Stimulated activated CD8-positive, alpha-beta memory T cell treated with anti-CD3 and anti-CD28 coated beads, Interleukin-4, amount 100 ng/mL, for 4 hours (primary cell): ENCODE measurements at regions not wholly inside any gene's neighbourhood (a gene's known extent, or its start where the extent isn't known, plus 50 kb on each side); places are given as distances from the start of the nearest gene placed in this dataset.

Experiments
- DNase-seq, 2 donors: peaks; one replicate each; pipeline ENCODE4 v3.0.0-alpha.2; 2020; ENCODE audit warnings: low read depth in 2 of 2, low spot score in 1 of 2

DNA sequence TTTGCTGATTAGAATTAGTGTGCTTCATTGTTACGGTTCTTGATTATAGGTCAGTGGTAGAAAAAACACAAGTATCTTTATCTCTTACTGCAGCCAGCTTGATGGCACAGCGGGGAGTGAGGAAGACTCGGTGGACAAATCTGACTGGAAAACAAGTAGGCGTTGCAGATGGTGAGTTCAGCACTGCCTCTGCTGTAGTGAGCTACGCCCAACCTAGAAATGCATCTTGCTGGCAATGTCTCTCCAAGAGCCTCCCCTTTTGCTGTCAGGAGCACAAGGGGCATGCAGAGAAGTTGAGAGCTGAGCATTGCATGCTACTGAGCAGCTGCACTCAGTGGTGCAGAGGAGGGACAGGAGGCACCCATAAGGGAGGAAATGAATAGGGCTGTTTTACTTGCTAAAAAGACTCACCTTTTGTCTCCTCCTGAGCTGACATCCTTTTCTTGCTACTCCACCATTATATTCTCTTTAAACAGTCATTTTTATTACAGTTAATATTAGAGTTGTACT, 977.3 kb upstream of the ACVR2A start:
- no peak for DNase-seq

- DNase-seq, result no peak
These were observed 990.9 kb upstream of the ACVR2A start for GRCh38 chr2:146853741-146854444.

DNA sequence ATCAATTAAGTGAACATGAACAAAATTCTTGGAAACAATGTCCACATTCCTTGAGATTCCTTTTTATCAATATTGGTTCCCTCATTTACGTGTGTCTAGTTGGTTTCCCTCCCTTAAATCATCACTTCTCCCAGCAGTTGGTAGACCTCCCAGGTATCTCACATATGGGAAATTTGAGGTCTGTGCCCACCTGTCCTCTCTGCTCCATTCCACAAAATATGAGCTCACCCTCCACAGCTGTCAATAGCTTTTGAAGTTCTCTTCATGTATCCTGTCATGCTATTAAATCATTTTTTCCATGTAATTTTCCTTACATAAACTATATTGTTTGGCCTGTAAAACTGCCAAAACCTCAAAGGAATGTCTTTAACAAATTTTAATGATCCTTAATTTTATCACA, 992.2 kb upstream of the ACVR2A start:
- DNase-seq, result no peak

DNA sequence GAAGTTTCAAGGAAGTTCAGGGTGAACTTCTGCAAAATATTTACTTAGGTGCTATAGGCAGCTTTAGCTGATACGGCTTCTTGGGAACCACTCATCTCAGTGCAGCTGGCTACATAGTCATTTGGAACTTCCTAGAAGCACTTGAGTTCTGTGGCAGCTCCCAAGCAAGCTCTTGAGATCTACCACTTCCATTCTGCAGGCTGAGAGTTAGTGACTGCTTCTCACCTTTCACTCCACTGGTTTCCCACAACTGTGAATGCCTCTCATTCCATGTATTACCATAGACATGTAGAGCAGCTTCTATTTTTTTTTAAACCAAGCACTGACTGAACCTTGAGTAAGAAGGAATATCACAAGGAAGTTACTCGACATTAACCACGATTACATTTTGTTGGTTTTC, 994.1 kb upstream of the ACVR2A start:
- DNase-seq, result no peak

DNA sequence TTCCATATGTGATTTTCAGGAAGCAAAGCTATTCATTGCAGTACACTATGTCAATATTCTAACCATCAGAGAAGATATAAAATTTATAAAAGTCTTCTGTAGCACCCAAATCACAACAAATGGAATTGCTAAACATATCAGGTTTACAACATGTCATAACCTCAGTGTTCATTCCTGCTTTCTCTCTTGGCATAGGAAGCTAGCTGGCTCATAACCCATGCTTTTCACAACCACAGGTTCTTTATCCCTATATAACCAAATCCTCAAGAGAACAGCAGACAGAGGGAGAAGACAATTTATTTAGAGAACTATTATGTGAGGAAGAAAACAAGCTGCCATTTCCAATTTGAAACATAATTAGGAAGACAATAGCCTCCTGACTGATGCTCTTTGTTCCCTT, 997.0 kb upstream of the ACVR2A start:
- no peak for DNase-seq

- DNase-seq, result no peak
These were observed 1000.4 kb upstream of the ACVR2A start for GRCh38 chr2:146844226-146844990.

GRCh38 chr2:146837857-146838256, 1007.0 kb upstream of the ACVR2A start:
- DNase-seq, result no peak

GRCh38 chr2:146826388-146826787, 1018.4 kb upstream of the ACVR2A start:
- no peak for DNase-seq

DNA sequence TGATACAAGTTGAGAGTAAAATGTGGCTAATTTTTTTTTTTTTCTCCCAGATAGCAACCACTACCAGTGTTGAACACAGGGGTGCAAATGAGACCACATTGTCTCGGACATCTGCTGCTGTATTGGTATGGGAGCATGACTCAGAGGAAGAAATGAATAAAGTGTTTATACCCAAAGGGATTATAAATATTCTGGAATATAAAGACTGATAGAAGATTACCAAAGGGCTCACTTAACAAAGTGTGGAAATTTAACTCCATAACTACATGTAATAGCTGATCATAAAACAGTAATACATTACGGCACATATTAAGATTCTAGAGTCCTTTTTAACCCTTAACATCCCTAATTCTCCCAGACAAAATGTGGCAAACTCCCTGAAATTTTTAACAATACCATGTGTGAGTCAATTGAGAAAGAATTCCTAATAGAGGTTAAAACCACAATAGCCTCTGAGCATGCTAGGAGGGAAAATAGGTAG, 1023.0 kb upstream of the ACVR2A start:
- DNase-seq, result no peak

DNA sequence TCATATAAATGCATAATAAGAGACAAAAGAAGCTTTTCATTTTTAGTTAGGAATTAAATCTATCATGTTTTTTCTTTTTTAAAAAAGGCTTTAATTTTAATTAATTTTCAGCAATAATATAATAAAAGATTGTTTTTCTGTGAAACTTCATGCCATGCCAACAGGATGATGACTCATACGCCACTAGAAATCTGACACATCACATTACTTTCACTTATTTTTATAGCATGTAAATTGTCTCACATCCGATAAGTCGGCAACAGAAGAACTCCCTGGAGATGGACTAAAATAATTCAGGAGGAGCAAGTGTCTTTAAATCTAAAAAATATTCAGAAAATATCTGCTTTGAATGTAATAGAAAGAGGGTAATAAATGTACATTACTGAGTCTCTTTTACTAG, 1024.2 kb upstream of the ACVR2A start:
- no peak for DNase-seq

DNA sequence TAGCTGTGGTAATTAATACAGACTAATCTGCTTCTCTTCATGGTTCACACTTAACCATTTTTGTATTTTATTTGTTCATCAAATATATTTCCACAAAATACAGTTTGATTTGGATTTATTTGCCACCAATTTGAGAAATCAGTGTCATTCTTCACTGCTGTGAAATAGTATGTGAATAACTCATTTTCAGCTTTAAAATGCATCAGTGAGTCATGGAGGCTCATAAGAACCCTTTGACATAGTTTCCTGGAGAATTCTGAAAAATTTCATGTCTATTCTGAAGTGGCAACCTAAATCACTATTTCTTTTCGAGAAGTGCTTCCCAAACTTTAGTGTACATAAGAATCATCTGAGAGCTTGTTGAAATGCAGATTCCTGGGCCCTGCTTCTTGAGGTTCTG, 1026.7 kb upstream of the ACVR2A start:
- no peak for DNase-seq

- DNase-seq, result no peak
These were observed 1027.2 kb upstream of the ACVR2A start for GRCh38 chr2:146817613-146818012.

DNA sequence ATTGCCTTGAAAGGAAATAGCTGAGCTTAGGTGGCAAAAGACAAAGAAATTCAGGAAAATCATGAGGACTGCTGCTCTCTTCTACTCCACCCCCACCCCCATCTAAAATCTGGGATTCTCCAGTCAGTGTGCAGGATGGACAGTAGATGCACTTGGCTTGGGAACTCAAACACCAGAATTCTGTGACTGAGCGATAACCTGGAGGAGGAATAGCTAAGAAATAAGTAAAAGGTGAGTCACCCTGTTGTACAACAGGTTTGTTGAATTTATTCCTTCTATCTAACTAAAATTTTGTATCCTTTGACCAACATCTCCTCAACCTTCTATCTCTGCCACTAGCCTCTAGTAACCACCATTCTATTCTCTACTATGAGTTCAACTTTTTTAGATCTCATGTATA, 1029.9 kb upstream of the ACVR2A start:
- no peak for DNase-seq

GRCh38 chr2:146807568-146808168, 1037.2 kb upstream of the ACVR2A start:
- DNase-seq, result no peak

GRCh38 chr2:146806364-146807005, 1038.3 kb upstream of the ACVR2A start:
- no peak for DNase-seq

DNA sequence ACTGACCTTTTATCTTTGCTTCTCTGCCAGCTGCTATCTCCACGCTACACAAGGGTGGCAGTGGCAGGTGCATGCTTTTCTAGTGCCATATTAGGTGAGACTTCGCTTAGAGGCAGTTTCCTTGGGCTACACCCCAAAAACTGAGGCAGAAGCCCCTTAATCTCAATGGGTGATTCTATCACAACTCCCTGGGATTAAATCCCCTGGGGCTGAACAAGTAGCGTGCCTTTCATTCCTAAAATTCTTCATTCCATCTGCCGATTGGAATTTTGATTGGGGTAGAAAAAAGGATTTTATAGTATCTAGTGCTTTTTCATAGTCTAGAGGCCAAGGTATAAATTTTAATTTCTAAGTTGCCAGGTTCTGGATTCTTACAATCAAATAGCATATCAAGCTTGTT, 1040.5 kb upstream of the ACVR2A start:
- no peak for DNase-seq

DNA sequence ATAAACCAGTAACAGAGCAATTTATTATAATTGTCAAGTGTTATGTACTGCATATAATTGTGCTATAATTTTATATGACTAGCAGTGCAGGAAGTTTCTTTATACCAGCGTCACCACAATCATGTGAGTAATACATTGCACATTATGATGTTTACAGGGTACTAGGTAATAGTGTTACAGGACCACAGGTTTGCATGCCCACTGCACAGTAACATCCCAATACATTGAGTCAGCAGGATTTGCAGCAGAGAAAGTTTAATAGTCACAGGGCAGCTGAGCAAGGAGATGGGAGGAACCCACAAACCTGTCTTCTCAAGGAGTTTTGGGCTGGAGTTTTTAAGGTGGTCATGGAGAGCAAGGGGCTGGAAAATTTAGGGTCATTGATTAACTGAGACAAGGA, 1042.9 kb upstream of the ACVR2A start:
- DNase-seq, result no peak

DNA sequence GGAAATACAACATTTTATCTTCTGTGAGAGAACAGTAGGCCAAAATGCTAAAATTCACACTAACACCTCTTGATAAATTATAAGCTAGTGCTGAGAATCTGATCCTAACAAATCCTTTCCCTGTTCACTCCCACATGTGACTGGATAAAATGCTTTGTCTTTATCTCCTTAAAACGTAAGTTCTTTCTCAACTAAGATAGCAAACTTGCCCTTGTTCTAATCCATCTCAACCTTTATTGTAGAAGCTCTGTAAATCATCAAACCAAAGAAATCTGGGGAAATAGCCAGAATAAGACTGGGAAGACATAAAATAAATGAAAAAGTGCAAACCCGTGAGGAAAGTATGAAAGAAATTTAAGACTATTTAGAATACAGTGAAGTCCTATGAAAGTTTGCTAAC, 1058.4 kb upstream of the ACVR2A start:
- DNase-seq, result no peak

DNA sequence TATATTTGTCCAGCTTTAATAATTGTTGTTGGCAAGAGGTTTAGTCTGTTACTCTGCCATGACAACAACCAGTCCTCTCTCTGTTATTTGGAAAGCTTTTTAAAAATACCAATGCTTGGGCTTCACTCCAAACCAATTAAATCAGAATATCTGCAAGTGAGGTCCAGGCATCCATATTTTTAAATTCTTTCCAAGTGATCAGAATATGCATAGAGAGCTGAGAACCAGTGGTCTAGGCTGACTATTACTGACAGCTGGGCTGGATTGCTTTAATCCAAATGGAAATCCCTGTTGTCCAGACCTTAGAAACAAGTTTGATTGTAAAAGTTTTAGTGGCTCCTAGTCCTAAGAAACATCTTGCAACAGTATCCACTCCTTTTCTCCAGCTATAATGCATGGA, 1059.7 kb upstream of the ACVR2A start:
- DNase-seq, result no peak

GRCh38 chr2:146784602-146785001, 1060.2 kb upstream of the ACVR2A start:
- no peak for DNase-seq

- DNase-seq, result no peak
These were observed 1067.6 kb upstream of the ACVR2A start for GRCh38 chr2:146777181-146777580.

DNA sequence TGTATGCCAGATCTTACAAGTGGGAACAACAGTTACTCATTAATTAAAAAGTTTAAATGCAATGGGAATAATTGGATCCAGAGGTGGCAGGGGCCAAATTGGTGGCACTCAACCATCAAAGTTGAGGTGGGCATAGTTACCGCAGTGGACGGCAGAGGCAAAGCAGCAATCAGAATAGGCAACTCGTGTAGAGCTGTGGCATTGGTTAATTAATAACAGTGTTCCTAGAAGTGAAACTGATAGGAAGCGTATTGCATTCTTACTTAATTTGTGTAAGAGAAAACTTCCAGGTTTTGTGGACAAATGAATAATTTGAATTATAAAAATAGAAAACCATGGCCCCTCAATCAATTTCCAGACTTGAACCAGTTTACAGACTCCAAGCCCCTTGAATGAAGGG, 1068.2 kb upstream of the ACVR2A start:
- DNase-seq, result no peak
